Thyroid gland (tissue), 4 donors: ENCODE measurements at regions not wholly inside any gene's neighbourhood (a gene's known extent, or its start where the extent isn't known, plus 50 kb on each side); places are given as distances from the start of the nearest gene placed in this dataset.
A peak's percentile ranks its signal among the peaks of the same experiment; 100 is the strongest.

Source experiments
- DNase-seq, 2 donors: peaks; one replicate each; pipeline ENCODE4 v3.0.0-alpha.2; 2019
- H3K27ac ChIP-seq, 3 donors: fragments of 200-600 bp; sonication (generic); 1 replicate in 2 of 3; 2 replicates in 1 of 3; pipeline ENCODE4 v1.5.1; 2016 to 2019; ENCODE audit warnings: mild to moderate bottlenecking in 1 of 3, moderate library complexity in 1 of 3
- H3K27me3 ChIP-seq: fragments of 200-600 bp; sonication (generic); one replicate; pipeline ENCODE4 v1.5.1; 2019
- H3K36me3 ChIP-seq, 2 donors: fragments of 200-600 bp; sonication (generic); one replicate each; pipeline ENCODE4 v1.5.1; 2016 to 2019
- H3K4me1 ChIP-seq, 2 donors: fragments of 200-600 bp; sonication (generic); one replicate each; pipeline ENCODE4 v1.5.1; 2017 to 2019
- H3K4me3 ChIP-seq, 3 donors: fragments of 200-600 bp; sonication (generic); replicated peaks in 1 of 3; 1 replicate in 2 of 3; 2 replicates in 1 of 3; pipeline ENCODE4 v1.5.1; 2016; ENCODE audit warnings: mild to moderate bottlenecking in 1 of 3
- H3K9me3 ChIP-seq: fragments of 200-600 bp; sonication (generic); one replicate; pipeline ENCODE4 v1.5.1; 2017
- CTCF ChIP-seq, 6 experiments: fragments of 200-600 bp in 3 of 6; fragments of 450-650 bp in 3 of 6; sonication (generic) in 3 of 6; IDR thresholded peaks; one replicate each; pipeline ENCODE4 v1.5.1; 2016 to 2019; ENCODE audit warnings: antibody characterized with exemption in 6 of 6, mild to moderate bottlenecking in 2 of 6, inconsistent platforms in 1 of 6, moderate library complexity in 1 of 6
- POLR2A ChIP-seq, 2 donors: fragments of 450-650 bp; IDR thresholded peaks; one replicate each; pipeline ENCODE4 v1.6.1; 2017; ENCODE audit warnings: antibody characterized with exemption in 2 of 2, mild to moderate bottlenecking in 2 of 2, moderate library complexity in 1 of 2
- WGBS, 2 donors: methylation state at CpG; one replicate each; pipeline ENCODE4 v1.1.5; 2017; 5-methylcytosine and 5-hydroxymethylcytosine counted together
- intact Hi-C: fragments of 100-400 bp; cut with DNase I; formaldehyde crosslinking; loops from one replicate; pipeline ENCODE4 v1.15.1; 2023

GRCh38 chr4:12071316-12071715, 642.6 kb upstream of the HS3ST1 start:
- intact Hi-C loops, result no loop called here
- Histone ChIP-seq H3K27ac (no peak overlapping the region), H3K4me3 (no peak overlapping the region), H3K9me3 (no peaks in the 10 kb centered on the region), H3K4me1 (no peaks in the 10 kb centered on the region), H3K27me3 (no peaks in the 10 kb centered on the region), H3K36me3 (no peaks in the 10 kb centered on the region)
- DNase-seq, result peak; percentile 12 to 16
- TF ChIP-seq CTCF (IDR thresholded peaks at IDR 0.05) (no peak), POLR2A (IDR thresholded peaks at IDR 0.05) (no peak)
- 31 to 45% methylated on average over 2 of the region's 2 CpGs for WGBS, 2 donors

- H3K4me3 ChIP-seq, result no peak overlapping the region
- H3K36me3 ChIP-seq, result no peaks in the 10 kb centered on the region
- no peak overlapping the region for H3K27ac ChIP-seq
- H3K27me3 ChIP-seq, result no peaks in the 10 kb centered on the region
- no peak for DNase-seq
- TF ChIP-seq POLR2A (IDR thresholded peaks at IDR 0.05), result no peak
- no peak for TF ChIP-seq CTCF (IDR thresholded peaks at IDR 0.05)
- intact Hi-C loops, result no loop called here
- 76% methylated on average over 2 of the region's 2 CpGs for WGBS, 2 donors
- no peaks in the 10 kb centered on the region for H3K9me3 ChIP-seq
- H3K4me1 ChIP-seq, result no peaks in the 10 kb centered on the region
Measured at GRCh38 chr4:12053966-12054365, 625.3 kb upstream of the HS3ST1 start.

GRCh38 chr4:12053556-12053955, 624.9 kb upstream of the HS3ST1 start:
- H3K27me3 ChIP-seq, result no peaks in the 10 kb centered on the region
- no peaks in the 10 kb centered on the region for H3K9me3 ChIP-seq
- H3K4me1 ChIP-seq, result no peaks in the 10 kb centered on the region
- H3K27ac ChIP-seq, result no peak overlapping the region
- intact Hi-C loops, result no loop called here
- TF ChIP-seq POLR2A (IDR thresholded peaks at IDR 0.05) (no peak), CTCF (IDR thresholded peaks at IDR 0.05) (no peak)
- no peak overlapping the region for H3K4me3 ChIP-seq
- no peak for DNase-seq
- H3K36me3 ChIP-seq, result no peaks in the 10 kb centered on the region

GRCh38 chr4:12050357-12050756, 621.7 kb upstream of the HS3ST1 start:
- H3K4me1 ChIP-seq, result no peaks in the 10 kb centered on the region
- intact Hi-C loops, result no loop called here
- no peaks in the 10 kb centered on the region for H3K36me3 ChIP-seq
- no peaks in the 10 kb centered on the region for H3K9me3 ChIP-seq
- TF ChIP-seq POLR2A (IDR thresholded peaks at IDR 0.05) (no peak), CTCF (IDR thresholded peaks at IDR 0.05) (no peak)
- no peak for DNase-seq
- H3K27ac ChIP-seq, result no peak overlapping the region
- no peaks in the 10 kb centered on the region for H3K27me3 ChIP-seq
- no peak overlapping the region for H3K4me3 ChIP-seq

- no peak for TF ChIP-seq POLR2A (IDR thresholded peaks at IDR 0.05)
- no peak for TF ChIP-seq CTCF (IDR thresholded peaks at IDR 0.05)
- H3K27me3 ChIP-seq, result no peaks in the 10 kb centered on the region
- no peak overlapping the region for H3K27ac ChIP-seq
- intact Hi-C loops, result no loop called here
- H3K4me3 ChIP-seq, result no peak overlapping the region
- no peaks in the 10 kb centered on the region for H3K36me3 ChIP-seq
- WGBS, 2 donors, result 84 to 86% methylated on average over 4 of the region's 4 CpGs
- no peaks in the 10 kb centered on the region for H3K9me3 ChIP-seq
- DNase-seq, result no peak
- no peaks in the 10 kb centered on the region for H3K4me1 ChIP-seq
Measured at GRCh38 chr4:12042818-12043217, 614.1 kb upstream of the HS3ST1 start.
